CD4-positive, alpha-beta T cell treated with Interleukin-6 for 4 hours (primary cell): ENCODE measurements at regions not wholly inside any gene's neighbourhood (a gene's known extent, or its start where the extent isn't known, plus 50 kb on each side); places are given as distances from the start of the nearest gene placed in this dataset.
"Not testable (repeated sequence)": the region's sequence is repeated elsewhere in the genome, so short reads cannot be mapped to it uniquely, and the experiment has no call there.

Experiments
- DNase-seq: peaks from one replicate; pipeline ENCODE4 v3.0.0-alpha.2; 2020; ENCODE audit warnings: mixed read lengths

GRCh38 chr7:69399401-69399800, 198.9 kb upstream of the AUTS2 start:
- no peak for DNase-seq

DNA sequence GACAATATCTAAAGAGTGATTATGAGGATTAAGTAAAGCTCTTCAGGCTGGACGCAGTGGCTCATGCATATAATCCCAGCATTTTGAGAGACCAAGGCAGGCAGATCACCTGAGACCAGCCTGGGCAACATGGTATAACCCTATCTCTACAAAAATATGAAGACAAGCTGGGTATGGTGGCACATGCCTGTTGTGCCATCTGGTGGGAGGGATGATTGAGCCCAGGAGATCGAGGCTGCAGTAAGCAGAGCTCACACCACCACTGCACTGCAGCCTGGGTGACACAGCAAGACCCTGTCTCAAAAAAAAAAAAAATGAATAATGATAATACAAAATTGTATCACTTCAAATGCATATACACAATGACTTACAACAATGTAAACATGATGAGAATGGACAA, 195.6 kb upstream of the AUTS2 start:
- no peak for DNase-seq

GRCh38 chr7:69403169-69403568, 195.1 kb upstream of the AUTS2 start:
- no peak for DNase-seq

DNA sequence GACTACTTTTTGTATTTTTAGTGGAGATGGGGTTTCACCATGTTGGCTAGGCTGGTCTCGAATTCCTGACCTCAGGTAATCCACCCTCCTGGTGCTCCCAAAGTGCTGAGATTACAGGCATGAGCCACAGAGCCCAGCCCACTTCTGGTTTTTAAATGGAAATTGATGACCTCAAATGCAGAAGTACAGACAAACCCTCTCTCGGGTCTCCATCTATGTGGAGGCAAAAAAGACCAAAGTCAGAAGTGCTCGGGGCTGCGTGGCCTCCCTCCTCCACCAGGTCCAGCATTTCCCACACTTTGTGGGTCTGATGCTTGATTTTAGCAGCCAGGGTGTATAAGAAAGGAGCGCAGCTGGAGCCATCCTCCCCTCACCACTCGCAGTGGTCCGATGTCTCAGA, 187.3 kb upstream of the AUTS2 start:
- DNase-seq: no peak

GRCh38 chr7:69411466-69411865, 186.8 kb upstream of the AUTS2 start:
- DNase-seq: no peak

DNA sequence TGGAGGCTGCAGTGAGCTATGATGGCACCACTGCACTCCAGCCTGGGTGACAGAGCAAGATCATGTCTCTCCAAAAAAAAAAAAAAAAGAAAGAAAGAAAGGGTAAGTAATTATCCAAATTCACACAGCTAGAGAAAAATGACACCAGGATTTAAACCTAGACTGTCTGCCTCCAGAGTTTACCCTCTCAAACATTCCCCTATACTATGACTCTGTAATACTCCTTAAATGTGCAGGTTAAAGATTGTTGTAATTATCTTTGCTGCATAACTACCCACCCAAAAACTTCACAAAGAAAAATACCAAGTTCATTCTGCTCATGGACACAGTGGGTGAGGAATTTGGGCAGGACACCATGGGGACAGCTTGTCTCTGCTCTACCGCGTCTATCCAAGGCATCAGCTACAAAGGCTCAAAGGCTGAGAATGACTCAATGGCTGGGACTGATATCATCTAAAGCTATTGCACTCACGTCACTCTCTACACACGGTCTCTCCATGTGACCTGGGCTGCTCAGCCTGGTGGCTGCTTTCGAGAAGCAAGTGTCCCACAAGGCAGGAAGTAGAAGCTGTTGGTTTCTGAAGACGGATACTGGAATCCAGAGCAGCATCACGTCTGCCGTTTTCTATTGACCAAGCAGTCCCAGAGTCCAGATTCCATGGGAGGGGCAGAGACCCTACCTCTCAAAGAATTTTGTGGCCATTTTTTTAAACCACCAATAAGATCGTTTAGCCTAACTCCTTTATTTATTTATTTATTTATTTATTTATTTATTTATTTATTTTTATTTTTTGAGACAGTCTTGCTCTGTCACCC, 185.7 kb upstream of the AUTS2 start:
- no peak for DNase-seq

GRCh38 chr7:69414555-69414954, 183.7 kb upstream of the AUTS2 start:
- DNase-seq: no peak

DNA sequence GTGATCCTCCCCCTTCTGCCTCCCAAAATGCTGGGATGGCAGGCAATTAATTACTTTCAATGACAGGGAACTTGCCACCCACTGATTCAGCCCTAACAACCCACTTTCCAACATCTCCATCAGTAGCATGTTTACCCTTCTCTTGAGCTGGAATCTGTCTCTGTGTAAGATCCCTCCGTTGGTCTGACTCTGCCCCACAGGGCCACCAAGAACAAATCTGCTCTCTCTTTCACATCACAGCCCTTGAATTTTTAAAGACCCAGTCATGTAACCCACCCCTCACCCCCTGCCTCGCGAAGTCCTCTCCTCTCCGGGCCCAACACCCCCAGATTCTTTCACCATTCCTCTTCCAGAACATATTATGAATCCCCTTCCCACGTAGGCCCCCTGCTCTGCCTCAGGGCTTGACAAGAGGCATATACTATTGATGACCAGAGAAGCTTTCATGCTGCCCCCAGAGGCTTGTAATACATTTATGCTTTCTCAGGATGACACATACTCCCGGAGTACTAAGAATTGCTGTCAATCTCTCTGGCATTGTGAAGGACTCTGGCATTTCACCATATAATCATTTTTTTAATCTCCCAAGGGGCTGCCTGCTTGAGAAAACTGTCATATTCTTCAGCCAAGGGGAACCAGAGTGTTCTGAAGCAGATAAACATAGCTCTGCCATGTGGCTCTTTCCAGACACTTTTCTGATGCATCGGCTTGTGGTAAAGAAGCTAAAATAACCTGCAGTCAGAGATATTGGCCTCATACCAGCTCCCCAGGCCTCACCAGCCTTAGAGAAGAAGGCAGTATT, 179.2 kb upstream of the AUTS2 start:
- DNase-seq: no peak

- no peak for DNase-seq
These were observed 178.3 kb upstream of the AUTS2 start for GRCh38 chr7:69419934-69420333.

DNA sequence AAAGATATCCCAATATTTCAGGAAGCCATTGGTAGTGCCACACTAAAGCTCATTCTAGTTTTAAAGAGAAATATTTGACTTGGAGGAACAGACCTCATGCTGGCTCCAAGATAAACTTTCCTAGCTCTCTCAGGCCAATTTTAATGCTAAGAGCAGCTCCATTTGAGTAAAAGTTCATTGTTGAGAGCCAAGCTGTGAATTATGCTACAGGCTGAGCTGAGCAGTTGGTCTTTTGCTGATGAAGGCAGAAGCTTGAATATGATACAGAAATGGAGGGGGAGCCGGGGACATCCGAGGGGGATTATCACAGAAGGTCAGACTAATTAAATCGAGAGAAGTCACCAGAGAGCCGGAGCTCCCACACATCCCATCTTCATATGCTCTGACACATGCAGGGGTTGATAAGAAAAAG, 175.7 kb upstream of the AUTS2 start:
- DNase-seq: no peak

DNA sequence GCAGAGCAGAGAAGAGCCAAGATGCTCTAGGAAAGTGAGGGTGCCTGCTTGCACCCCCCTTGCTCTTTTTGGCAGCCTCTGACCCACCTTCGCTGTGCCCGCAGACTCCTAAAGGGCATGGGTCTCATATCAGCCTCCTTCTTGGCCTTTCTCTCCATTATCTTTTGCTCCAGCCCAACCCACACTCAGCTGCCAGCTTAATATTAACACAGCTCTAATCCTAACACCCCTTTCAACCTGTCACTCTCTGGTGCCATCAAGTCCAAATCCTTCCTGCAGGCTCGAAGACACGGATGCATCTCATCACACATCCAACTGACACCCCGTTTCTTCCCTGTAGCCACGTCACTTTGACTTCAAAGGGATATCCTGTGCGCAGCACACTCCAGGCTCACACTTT, 171.6 kb upstream of the AUTS2 start:
- DNase-seq: no peak

GRCh38 chr7:69428089-69428488, 170.2 kb upstream of the AUTS2 start:
- no peak for DNase-seq

DNA sequence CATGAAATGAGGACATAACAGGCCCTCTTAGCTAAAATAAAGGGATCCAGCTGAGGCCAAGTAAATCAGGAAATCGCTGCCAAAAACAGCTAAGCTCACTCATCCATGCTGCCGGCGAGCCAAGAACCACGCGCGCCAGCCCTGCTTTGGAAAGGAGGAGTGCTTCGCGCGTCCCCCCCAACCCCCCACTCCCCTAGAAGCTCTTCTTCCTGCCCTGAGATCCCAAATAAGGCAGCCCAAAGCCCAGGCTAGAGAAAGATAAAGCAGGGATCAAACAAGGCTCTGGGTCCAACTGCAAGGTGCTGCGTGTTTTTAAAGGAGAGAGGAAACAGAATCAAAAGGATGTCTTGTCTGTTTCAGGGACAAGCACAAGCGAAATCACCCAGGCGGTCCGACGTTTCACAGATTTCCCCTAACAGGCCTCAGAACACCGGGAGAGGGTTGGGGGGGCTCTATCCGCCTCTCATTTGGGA, 168.3 kb upstream of the AUTS2 start:
- no peak for DNase-seq

GRCh38 chr7:69430384-69431021, 167.8 kb upstream of the AUTS2 start:
- no peak for DNase-seq

DNA sequence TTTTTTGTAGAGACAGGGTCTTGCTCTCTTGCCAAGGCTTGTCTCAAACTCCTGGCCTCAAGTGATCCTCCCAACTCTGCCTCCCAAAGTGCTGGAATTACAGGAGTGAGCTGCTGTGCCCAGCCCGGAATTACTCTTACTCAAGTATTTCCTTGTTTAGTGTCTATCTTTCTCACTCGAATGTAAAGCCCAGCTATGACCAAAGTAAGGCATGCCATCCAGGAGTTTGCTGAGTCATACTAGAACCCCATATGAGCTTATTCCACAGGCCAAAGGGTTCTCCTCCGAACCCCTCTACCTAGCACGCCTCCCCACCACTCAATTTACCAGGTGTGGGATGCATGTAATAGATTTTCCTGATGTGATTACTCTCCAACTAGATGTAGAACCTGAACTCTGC, 166.6 kb upstream of the AUTS2 start:
- no peak for DNase-seq

DNA sequence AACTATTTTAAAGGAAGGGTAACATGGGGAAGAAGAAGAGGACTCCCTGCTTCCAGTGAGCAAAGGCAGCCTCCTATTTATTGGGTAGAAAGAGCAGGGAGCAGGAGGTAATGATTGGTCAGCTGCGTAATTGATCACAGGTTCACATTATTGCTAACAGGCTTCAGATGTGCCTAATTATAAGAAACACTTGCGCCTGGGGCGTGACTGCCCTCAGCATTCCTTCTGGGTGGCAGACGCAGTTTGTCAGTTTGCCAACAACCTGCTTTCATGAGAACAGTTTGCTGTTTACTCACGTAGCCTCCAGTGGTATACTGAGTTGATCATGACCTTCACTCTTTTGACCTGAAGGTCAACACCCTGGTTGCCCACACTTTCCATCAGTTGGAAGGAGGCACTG, 166.0 kb upstream of the AUTS2 start:
- not testable (repeated sequence) for DNase-seq

- DNase-seq: no peak
These were observed 165.2 kb upstream of the AUTS2 start for GRCh38 chr7:69433081-69433480.

DNA sequence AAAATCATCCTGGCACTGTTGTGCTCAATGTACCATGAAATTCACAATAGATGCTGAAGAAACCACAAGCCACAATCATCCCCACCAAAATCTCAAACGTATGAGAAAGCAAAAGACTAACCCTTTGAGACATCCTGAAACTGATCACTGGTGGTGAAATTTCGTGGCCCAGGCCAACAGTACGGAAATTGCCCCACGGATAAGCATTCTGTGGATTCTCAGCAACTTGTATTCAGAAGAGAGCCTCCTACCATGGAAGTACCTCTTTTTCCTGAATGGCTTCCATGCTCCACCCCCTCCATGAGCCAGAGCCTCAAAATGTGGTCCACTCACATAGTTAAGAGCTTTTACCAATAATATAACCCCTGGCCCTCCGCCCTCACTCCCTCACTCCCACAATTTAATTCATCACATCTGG, 163.9 kb upstream of the AUTS2 start:
- DNase-seq: no peak

DNA sequence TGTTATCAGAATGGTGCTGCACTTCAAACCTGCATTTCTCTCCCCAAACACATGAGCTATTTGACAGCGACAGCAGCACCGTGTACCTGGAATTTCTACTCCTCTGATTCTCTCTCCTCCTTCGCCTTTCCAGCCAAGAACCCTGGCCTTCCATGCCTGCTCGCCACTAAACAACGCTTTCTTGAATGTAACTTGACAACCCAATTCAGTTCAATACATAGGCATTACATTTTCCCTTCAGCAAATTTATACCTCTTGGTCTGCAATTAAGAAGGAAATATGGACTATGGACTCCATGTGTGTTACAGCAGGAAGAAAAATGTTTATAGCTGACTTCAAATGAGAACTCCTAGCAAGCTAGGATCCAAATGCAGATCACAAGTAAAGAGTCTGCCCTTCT, 162.6 kb upstream of the AUTS2 start:
- DNase-seq: no peak

- DNase-seq: no peak
These were observed 161.3 kb upstream of the AUTS2 start for GRCh38 chr7:69436946-69437345.

GRCh38 chr7:69438584-69439412, 159.5 kb upstream of the AUTS2 start:
- DNase-seq: no peak

DNA sequence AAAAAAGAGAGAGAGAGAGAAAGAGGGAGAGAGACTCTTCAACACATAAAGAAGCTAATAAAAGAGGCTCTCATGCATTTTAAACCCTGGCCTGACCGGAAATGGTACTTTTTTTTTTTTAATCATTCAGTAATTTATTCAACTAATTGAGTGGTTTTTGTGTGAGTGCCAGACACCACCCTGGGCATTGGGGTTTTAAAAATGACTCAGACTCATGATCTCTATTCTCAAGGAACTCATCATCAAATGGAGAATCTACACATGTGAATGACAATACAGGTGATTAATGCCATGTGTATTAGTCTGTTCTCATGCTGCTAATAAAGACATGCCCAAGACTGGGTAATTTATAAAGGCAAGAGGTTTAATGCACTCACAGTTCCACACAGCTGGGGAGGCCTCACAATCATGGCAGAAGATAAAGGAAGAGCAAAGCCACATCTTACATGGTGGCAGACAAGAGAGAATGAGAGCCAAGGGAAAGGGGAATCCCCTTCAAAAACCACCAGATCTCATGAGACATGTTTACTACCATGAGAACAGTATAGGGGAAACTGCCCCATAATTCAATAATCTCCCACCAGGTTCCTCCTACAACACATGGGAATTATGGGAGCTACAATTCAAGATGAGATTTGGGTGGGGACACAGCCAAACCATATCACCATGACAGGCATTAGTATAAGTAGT, 158.5 kb upstream of the AUTS2 start:
- no peak for DNase-seq
